A673 (cell line): ENCODE measurements at regions not wholly inside any gene's neighbourhood (a gene's known extent, or its start where the extent isn't known, plus 50 kb on each side); places are given as distances from the start of the nearest gene placed in this dataset.

Source experiments
- BruUV-seq: library from RNA; stranded (reverse); fragments of 400-500 nt; replicated peaks from 2 replicates; lab custom pipeline; 2021; lab: Mats Ljungman, UMichigan
- CTCF ChIA-PET: fragments of 300-600 bp; sonication (Branson Sonifier 250); formaldehyde crosslinking; loops from one replicate; lab custom pipeline; 2022; ENCODE audit warnings: antibody characterized with exemption; lab: Charles Lee
- POLR2A ChIA-PET: fragments of 300-600 bp; sonication (Branson Sonifier 250); formaldehyde crosslinking; loops from one replicate; lab custom pipeline; 2022; ENCODE audit warnings: antibody characterized with exemption; ENCODE audit not compliant: low non-redundant PET; lab: Charles Lee
- DNase-seq: peaks from one replicate; pipeline ENCODE4 v3.0.0-alpha.2; 2015; ENCODE audit warnings: low spot score
- H3K27ac ChIP-seq: fragments of 200-600 bp; sonication (generic); 2 replicates; pipeline ENCODE4 v1.5.1; 2016; ENCODE audit warnings: mixed run types, low read depth, mild to moderate bottlenecking, mixed read lengths, antibody characterized with exemption, low read length; ENCODE audit not compliant: poor library complexity, severe bottlenecking
- H3K27me3 ChIP-seq: fragments of 200-600 bp; sonication (generic); replicated peaks from 2 replicates; pipeline ENCODE4 v1.6.1; 2017; ENCODE audit warnings: mixed run types, low read depth, mild to moderate bottlenecking, mixed read lengths, antibody characterized with exemption, low read length; ENCODE audit not compliant: insufficient read depth, poor library complexity
- H3K36me3 ChIP-seq: fragments of 200-600 bp; sonication (generic); 2 replicates; pipeline ENCODE4 v1.6.1; 2016; ENCODE audit warnings: mixed run types, mild to moderate bottlenecking, mixed read lengths, antibody characterized with exemption, low read length; ENCODE audit not compliant: insufficient read depth, poor library complexity, severe bottlenecking
- H3K4me1 ChIP-seq: fragments of 200-600 bp; sonication (generic); 2 replicates; pipeline ENCODE4 v1.6.1; 2017; ENCODE audit warnings: mixed run types, mild to moderate bottlenecking, mixed read lengths, antibody characterized with exemption, low read length; ENCODE audit not compliant: insufficient read depth, poor library complexity, severe bottlenecking
- H3K4me3 ChIP-seq: fragments of 200-600 bp; sonication (generic); 2 replicates; pipeline ENCODE4 v1.5.1; 2016; ENCODE audit warnings: low read depth, mixed run types, mild to moderate bottlenecking, mixed read lengths, low read length; ENCODE audit not compliant: poor library complexity, severe bottlenecking
- H3K9me3 ChIP-seq: fragments of 200-600 bp; sonication (generic); 2 replicates; pipeline ENCODE4 v1.6.1; 2016; ENCODE audit warnings: mixed run types, low read depth, mild to moderate bottlenecking, mixed read lengths, antibody characterized with exemption, low read length; ENCODE audit not compliant: poor library complexity, severe bottlenecking
- EZH2 ChIP-seq: fragments of 200-600 bp; sonication (generic); IDR thresholded peaks from 2 replicates; pipeline ENCODE4 v1.6.1; 2017; ENCODE audit warnings: borderline replicate concordance, low read depth, mild to moderate bottlenecking, mixed read lengths, antibody characterized with exemption, low read length; ENCODE audit not compliant: poor library complexity, severe bottlenecking
- intact Hi-C: fragments of 100-400 bp; cut with micrococcal nuclease; formaldehyde crosslinking; loops from one replicate; pipeline ENCODE4 v1.10.0; 2022; ENCODE audit not compliant: unreplicated experiment
- TF ChIP-seq, protein P1 (sequence below): fragments of 300-800, 200-600 bp; sonication (generic); conservative IDR thresholded peaks from 2 replicates; pipeline ENCODE4 v1.5.1; 2017; ENCODE audit warnings: low read depth, mild to moderate bottlenecking, antibody characterized with exemption, low read length, moderate library complexity, mixed read lengths

DNA sequence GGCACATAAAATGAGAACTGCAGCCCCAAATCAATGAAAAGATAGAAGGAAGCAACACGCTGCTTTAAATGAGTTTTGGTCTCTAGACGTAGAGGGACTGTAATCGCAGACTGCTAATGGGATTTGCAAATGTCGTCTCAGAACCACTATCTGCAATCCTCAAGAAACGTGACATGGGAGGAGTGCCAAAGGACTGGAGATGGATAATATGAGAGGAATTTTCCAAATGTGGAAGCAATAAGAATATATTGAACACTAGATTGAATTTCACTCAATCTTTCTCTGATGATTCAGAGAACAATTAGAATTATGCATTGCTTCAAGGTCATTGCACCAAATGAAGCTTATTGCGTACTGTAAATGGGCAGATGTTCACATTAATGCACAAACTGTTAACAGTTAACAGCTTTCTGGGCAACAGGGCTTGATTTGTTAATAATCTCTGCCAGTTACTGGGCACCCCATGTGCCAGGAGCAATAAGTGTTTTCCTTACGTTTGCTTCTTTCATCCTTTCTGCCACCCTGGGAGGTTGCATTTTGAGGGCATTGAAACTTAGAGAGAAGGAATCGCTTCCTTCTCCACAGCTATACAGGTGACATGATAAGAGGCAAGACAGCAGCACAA, 62.8 kb upstream of the WASF3 start:
- CTCF ChIA-PET: interaction anchor here (0.8 kb wide), 1 partner anchor 310 kb away, joined by 3 read pairs; no protein-coding TSS in a partner anchor

DNA sequence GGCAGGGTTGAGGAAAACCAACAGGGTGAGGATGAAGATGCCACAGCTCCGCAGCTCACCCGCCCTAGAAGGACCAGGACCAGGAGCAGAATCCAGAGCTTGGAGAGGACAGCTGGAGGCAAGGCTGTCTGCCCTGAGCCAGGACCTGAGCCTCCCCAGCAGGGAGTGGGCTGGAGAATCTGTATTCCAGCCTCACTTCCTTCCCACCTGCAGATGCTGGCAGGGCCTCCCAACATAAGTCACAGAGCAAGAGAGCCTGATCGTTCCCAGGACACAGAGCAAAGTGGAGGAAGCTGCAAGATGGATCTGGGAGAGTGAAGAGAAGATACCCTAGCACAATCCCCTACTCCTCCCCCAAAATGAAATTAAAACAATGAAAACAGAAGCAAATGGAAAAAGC, 61.7 kb upstream of the WASF3 start:
- H3K4me1 ChIP-seq: peaks cover 32% of the 10 kb centered on the region
- H3K4me3 ChIP-seq: no peak overlapping the region
- no peaks in the 10 kb centered on the region for H3K9me3 ChIP-seq
- no peak for DNase-seq
- ChIA-PET CTCF (interaction anchor here (0.7 to 1.4 kb wide), 4 partner anchors 52 to 311 kb away, joined by 3 to 7 read pairs (median 4); no protein-coding TSS in a partner anchor), POLR2A (no interaction called here)
- intact Hi-C loops: loop anchor here (2.0 to 5.0 kb wide), 2 partner anchors 192 to 311 kb away; no protein-coding TSS in a partner anchor
- H3K27me3 ChIP-seq: no peaks in the 10 kb centered on the region
- BruUV-seq: no TSS peak
- H3K27ac ChIP-seq: no peak overlapping the region
- TF ChIP-seq EZH2: no peak
- TF ChIP-seq, protein P1, sequence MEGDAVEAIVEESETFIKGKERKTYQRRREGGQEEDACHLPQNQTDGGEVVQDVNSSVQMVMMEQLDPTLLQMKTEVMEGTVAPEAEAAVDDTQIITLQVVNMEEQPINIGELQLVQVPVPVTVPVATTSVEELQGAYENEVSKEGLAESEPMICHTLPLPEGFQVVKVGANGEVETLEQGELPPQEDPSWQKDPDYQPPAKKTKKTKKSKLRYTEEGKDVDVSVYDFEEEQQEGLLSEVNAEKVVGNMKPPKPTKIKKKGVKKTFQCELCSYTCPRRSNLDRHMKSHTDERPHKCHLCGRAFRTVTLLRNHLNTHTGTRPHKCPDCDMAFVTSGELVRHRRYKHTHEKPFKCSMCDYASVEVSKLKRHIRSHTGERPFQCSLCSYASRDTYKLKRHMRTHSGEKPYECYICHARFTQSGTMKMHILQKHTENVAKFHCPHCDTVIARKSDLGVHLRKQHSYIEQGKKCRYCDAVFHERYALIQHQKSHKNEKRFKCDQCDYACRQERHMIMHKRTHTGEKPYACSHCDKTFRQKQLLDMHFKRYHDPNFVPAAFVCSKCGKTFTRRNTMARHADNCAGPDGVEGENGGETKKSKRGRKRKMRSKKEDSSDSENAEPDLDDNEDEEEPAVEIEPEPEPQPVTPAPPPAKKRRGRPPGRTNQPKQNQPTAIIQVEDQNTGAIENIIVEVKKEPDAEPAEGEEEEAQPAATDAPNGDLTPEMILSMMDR: no peak
- H3K36me3 ChIP-seq: no peaks in the 10 kb centered on the region

More for the DNA sequence above, 62.8 kb upstream of the WASF3 start:
- H3K4me3 ChIP-seq: no peak overlapping the region
- no peak overlapping the region for H3K27ac ChIP-seq
- intact Hi-C loops: loop anchor here (5.0 kb wide), 1 partner anchor 193 kb away; no protein-coding TSS in a partner anchor
- BruUV-seq: no TSS peak
- H3K9me3 ChIP-seq: no peaks in the 10 kb centered on the region
- no peaks in the 10 kb centered on the region for H3K27me3 ChIP-seq
- POLR2A ChIA-PET: no interaction called here
- no peaks in the 10 kb centered on the region for H3K36me3 ChIP-seq
- no peak for TF ChIP-seq EZH2
- TF ChIP-seq, protein P1: no peak
- peaks cover 32% of the 10 kb centered on the region for H3K4me1 ChIP-seq
- no peak for DNase-seq

DNA sequence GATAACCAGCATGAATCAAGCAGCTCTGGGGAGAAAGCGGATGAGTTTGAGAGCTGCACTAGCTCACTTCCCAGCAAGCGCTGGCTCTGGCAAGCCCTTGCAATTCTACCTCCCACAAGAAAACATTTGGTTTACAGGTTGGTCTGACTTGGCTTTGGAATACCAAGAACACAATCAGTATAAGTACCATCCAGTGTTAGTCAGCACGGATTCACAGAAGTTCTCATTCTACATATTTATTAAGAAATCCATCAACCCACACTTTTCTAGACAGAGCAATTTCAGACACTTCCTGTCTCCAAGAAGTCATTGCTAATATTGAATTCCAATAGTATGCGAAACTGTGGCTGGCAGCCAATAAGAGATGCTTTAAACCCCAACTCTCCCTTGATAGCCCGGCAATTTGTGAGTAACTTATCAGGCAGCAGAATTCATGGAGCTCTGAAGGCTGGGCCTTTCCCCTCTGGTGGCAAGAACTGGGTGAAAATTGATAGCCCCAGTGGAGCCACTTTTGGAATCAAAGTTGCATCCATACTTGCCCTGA, 59.4 kb upstream of the WASF3 start:
- Histone ChIP-seq H3K36me3 (no peaks in the 10 kb centered on the region), H3K27me3 (no peaks in the 10 kb centered on the region), H3K4me3 (no peak overlapping the region), H3K27ac (peak overlapping the region; percentile 79), H3K4me1 (peaks cover 32% of the 10 kb centered on the region), H3K9me3 (no peaks in the 10 kb centered on the region)
- ChIA-PET POLR2A (no interaction called here), CTCF (no interaction called here)
- TF ChIP-seq, protein P1: no peak
- no peak for TF ChIP-seq EZH2
- no TSS peak for BruUV-seq
- intact Hi-C loops: loop anchor here (2.0 to 5.0 kb wide), 2 partner anchors 189 to 313 kb away; no protein-coding TSS in a partner anchor
- DNase-seq: peak; percentile 82
